GM12878 (cell line): ENCODE measurements at regions not wholly inside any gene's neighbourhood (a gene's known extent, or its start where the extent isn't known, plus 50 kb on each side); places are given as distances from the start of the nearest gene placed in this dataset.

Source experiments
- ATAC-seq: fragments of 200-7000 bp; cut with Tn5 transposase; 3 replicates; pipeline ENCODE4 v1.9.1; 2020; ENCODE audit warnings: mild to moderate bottlenecking, moderate library complexity
- BruUV-seq: library from RNA; stranded (reverse); fragments of 400-500 nt; replicated peaks from 2 replicates; lab custom pipeline; 2021; lab: Mats Ljungman, UMichigan
- CTCF ChIA-PET: fragments of 300-600 bp; sonication (Branson Sonifier 250); formaldehyde crosslinking; extraction: SDS; loops from one replicate; lab custom pipeline; 2021; ENCODE audit warnings: inconsistent platforms; lab: Yijun Ruan, JAX
- POLR2A ChIA-PET: fragments of 350-600 bp; formaldehyde crosslinking; extraction: SDS; loops from one replicate; lab custom pipeline; 2021; ENCODE audit warnings: inconsistent platforms; lab: Charles Lee
- RAD21 ChIA-PET: fragments of 300-600 bp; sonication (Branson Sonifier 250); formaldehyde crosslinking; loops from one replicate; lab custom pipeline; 2023; ENCODE audit warnings: antibody characterized with exemption; ENCODE audit not compliant: unreplicated experiment; lab: Charles Lee
- SMC1A ChIA-PET: fragments of 300-600 bp; sonication (Branson Sonifier 250); formaldehyde crosslinking; loops from one replicate; lab custom pipeline; 2023; ENCODE audit not compliant: unreplicated experiment, uncharacterized antibody; lab: Charles Lee
- DNase-seq: peaks from one replicate; pipeline ENCODE4 v3.0.0-alpha.2; 2011; ENCODE audit warnings: low read depth, low spot score
- FAIRE-seq: peaks from 3 replicates; lab custom pipeline; 2011; peaks lifted over from hg19 to GRCh38; lab: Jason Lieb, UNC
- H2AFZ ChIP-seq: 2 replicates; pipeline ENCODE4 v1.6.0; 2011; ENCODE audit warnings: low read depth, low read length, control low read depth; ENCODE audit not compliant: control insufficient read depth
- H3K27ac ChIP-seq: 2 replicates; pipeline ENCODE4 v1.5.1; 2011; ENCODE audit warnings: control low read depth; ENCODE audit not compliant: control insufficient read depth, insufficient read depth
- H3K27me3 ChIP-seq, 2 experiments: replicated peaks in 1 of 2; 2 replicates each; pipeline versions ENCODE4 v1.6.0 to v1.6.1; 2011; ENCODE audit warnings: low read length in 1 of 2; ENCODE audit not compliant: control insufficient read depth in 2 of 2, insufficient read depth in 2 of 2
- H3K36me3 ChIP-seq, 2 experiments: 2 replicates each; pipeline ENCODE4 v1.5.1; 2011; ENCODE audit warnings: low read length in 1 of 2; ENCODE audit not compliant: control insufficient read depth in 2 of 2, insufficient read depth in 2 of 2
- H3K4me1 ChIP-seq: 2 replicates; pipeline ENCODE4 v1.6.1; 2011; ENCODE audit warnings: mild to moderate bottlenecking, low read length, moderate library complexity, mixed read lengths; ENCODE audit not compliant: control insufficient read depth, insufficient read depth
- H3K4me2 ChIP-seq: 2 replicates; pipeline ENCODE4 v1.6.0; 2011; ENCODE audit warnings: control low read depth; ENCODE audit not compliant: control insufficient read depth, insufficient read depth
- H3K4me3 ChIP-seq: fragments of 200-600 bp; sonication (generic); 2 replicates; pipeline ENCODE4 v1.5.1; 2016
- H3K79me2 ChIP-seq: 2 replicates; pipeline ENCODE4 v1.6.0; 2011; ENCODE audit warnings: low read length; ENCODE audit not compliant: control insufficient read depth, insufficient read depth
- H3K9ac ChIP-seq: 2 replicates; pipeline ENCODE4 v1.8.0; 2011; ENCODE audit warnings: low read length, control low read depth, mixed read lengths; ENCODE audit not compliant: control insufficient read depth, insufficient read depth
- H3K9me3 ChIP-seq: replicated peaks from 3 replicates; pipeline ENCODE4 v1.5.1; 2011; ENCODE audit warnings: mild to moderate bottlenecking, low read length; ENCODE audit not compliant: control insufficient read depth, insufficient read depth
- H4K20me1 ChIP-seq: 2 replicates; pipeline ENCODE4 v1.6.0; 2011; ENCODE audit not compliant: control insufficient read depth, insufficient read depth
- ATF7 ChIP-seq: fragments of 450-650 bp; IDR thresholded peaks from 2 replicates; pipeline ENCODE4 v1.6.1; 2016; ENCODE audit warnings: low read depth, mild to moderate bottlenecking
- CREB1 ChIP-seq: IDR thresholded peaks from 2 replicates; pipeline ENCODE4 v1.6.1; 2012; ENCODE audit warnings: low read depth, mild to moderate bottlenecking, inconsistent platforms
- EED ChIP-seq: sonication (generic); IDR thresholded peaks from 2 replicates; pipeline ENCODE4 v1.6.1; 2016; ENCODE audit warnings: antibody characterized with exemption, low read depth
- ETV6 ChIP-seq, 2 experiments: fragments of 450-650 bp in 1 of 2; IDR thresholded peaks in 1 of 2; conservative IDR thresholded peaks in 1 of 2; 2 replicates each; pipeline ENCODE4 v1.6.1; 2014; ENCODE audit warnings: antibody characterized with exemption in 1 of 2, borderline replicate concordance in 1 of 2, low read depth in 1 of 2, mild to moderate bottlenecking in 1 of 2, moderate library complexity in 1 of 2
- MAX ChIP-seq: IDR thresholded peaks from 2 replicates; pipeline ENCODE4 v1.6.1; 2012; ENCODE audit warnings: low read depth, low read length, improper control_type of control experiment
- NFIC ChIP-seq: IDR thresholded peaks from 2 replicates; pipeline ENCODE4 v1.6.1; 2012; ENCODE audit warnings: low read depth, mild to moderate bottlenecking, inconsistent platforms, low read length, moderate library complexity
- RAD21 ChIP-seq: IDR thresholded peaks from 2 replicates; pipeline ENCODE4 v1.6.1; 2011; ENCODE audit warnings: mild to moderate bottlenecking, low read depth, low read length, moderate library complexity; ENCODE audit not compliant: insufficient read depth
- REST ChIP-seq: IDR thresholded peaks from 2 replicates; pipeline ENCODE4 v1.6.1; 2012; ENCODE audit warnings: mild to moderate bottlenecking, low read depth, low read length
- RFX5 ChIP-seq: IDR thresholded peaks from 2 replicates; pipeline ENCODE4 v1.6.1; 2011; ENCODE audit warnings: low read depth, low read length, improper control_type of control experiment
- TCF3 ChIP-seq: IDR thresholded peaks from 2 replicates; pipeline ENCODE4 v1.6.1; 2012; ENCODE audit warnings: low read depth, mild to moderate bottlenecking, low read length, borderline replicate concordance; ENCODE audit not compliant: insufficient read depth
- WGBS: methylation state at CpG from one replicate; pipeline ENCODE4 v1.1.6; 2016; ENCODE audit warnings: low lambda C conversion rate; ENCODE audit not compliant: insufficient replicate concordance, insufficient coverage; ENCODE audit errors: missing lambda C conversion rate; 5-methylcytosine and 5-hydroxymethylcytosine counted together
- in situ Hi-C: fragments of 300-500 bp; cut with MboI; formaldehyde crosslinking; loops from 9 replicates; pipeline ENCODE4 v1.14.3; 2018; ENCODE audit warnings: mixed read lengths
- intact Hi-C: fragments of 100-400 bp; cut with micrococcal nuclease; formaldehyde crosslinking; loops from one replicate; pipeline ENCODE4 v1.14.2; 2022; ENCODE audit not compliant: unreplicated experiment

GRCh38 chr6:22069306-22069800 is 227.5 kb downstream of the PRL start (continued):
- TF ChIP-seq REST (no peak), ETV6 (conservative IDR thresholded peaks at IDR 0.05 in 1 of 2, IDR thresholded peaks at IDR 0.05 in 1 of 2; ENCODE audit: borderline replicate concordance in 1 of 2, low read depth in 1 of 2) (no peak), TCF3 (no peak), CREB1 (no peak), RFX5 (no peak)

- H3K4me2 ChIP-seq: peak overlapping the region; percentile 21; the same call in 1 of the 2 replicates
These were observed 225.4 kb downstream of the PRL start for GRCh38 chr6:22071270-22072041.

More at GRCh38 chr6:22071270-22072041, 225.4 kb downstream of the PRL start:
- TF ChIP-seq MAX: no peak
- 0 out of 2 replicates have a peak, but pooled peaks have one; percentile 34 for TF ChIP-seq NFIC
- peak; percentile 54; the same call in 1 of the 2 replicates for TF ChIP-seq EED
- TF ChIP-seq RAD21: 0 out of 2 replicates have a peak, but pooled peaks have one; percentile 10
- no peak for TF ChIP-seq ATF7
- TF ChIP-seq, all 136 proteins: peak for 3
- ChIA-PET CTCF (interaction anchor here (0.7 kb wide), 1 partner anchor 1507 kb away, joined by 3 read pairs; no protein-coding TSS in a partner anchor), SMC1A (interaction anchor here (0.8 kb wide), 1 partner anchor 46 kb away, joined by 3 read pairs; no protein-coding TSS in a partner anchor), POLR2A (no interaction called here), RAD21 (interaction anchor here (1.6 kb wide), 1 partner anchor 46 kb away, joined by 4 read pairs; no protein-coding TSS in a partner anchor)
- H3K27me3 ChIP-seq: no peaks in the 10 kb centered on the region
- 17% methylated on average over 8 of the region's 8 CpGs for whole genome bisulfite sequencing
- peak overlapping the region; percentile 35 for H2AFZ ChIP-seq
- no peaks in the 10 kb centered on the region for H3K36me3 ChIP-seq
- no peak overlapping the region for H3K9ac ChIP-seq
- FAIRE-seq (no peak), DNase-seq (no peak), ATAC-seq (no peak)
- H3K4me1 ChIP-seq: peaks cover 8% of the 10 kb centered on the region
- H3K79me2 ChIP-seq: no peaks in the 10 kb centered on the region
- BruUV-seq: no TSS peak
- no peaks in the 10 kb centered on the region; the same call in 2 of the 3 replicates for H3K9me3 ChIP-seq
- no peak overlapping the region for H3K4me3 ChIP-seq
- intact Hi-C loops (no loop called here), in situ Hi-C loops (no loop called here)
- H4K20me1 ChIP-seq: no peaks in the 10 kb centered on the region
- 0 out of 2 replicates have a peak overlapping the region, but pooled peaks have one; percentile 20 for H3K27ac ChIP-seq
